NCI-H2107 treated with DMSO at 0.1 percent for 48 hours (cell line): ENCODE measurements at regions not wholly inside any gene's neighbourhood (a gene's known extent, or its start where the extent isn't known, plus 50 kb on each side); places are given as distances from the start of the nearest gene placed in this dataset.
"Not testable (repeated sequence)": the region's sequence is repeated elsewhere in the genome, so short reads cannot be mapped to it uniquely, and the experiment has no call there.

Experiments
- DNase-seq: peaks from one replicate; lab custom pipeline; 2025; ENCODE audit not compliant: unreplicated experiment; lab: John Stamatoyannopoulos, UW

DNA sequence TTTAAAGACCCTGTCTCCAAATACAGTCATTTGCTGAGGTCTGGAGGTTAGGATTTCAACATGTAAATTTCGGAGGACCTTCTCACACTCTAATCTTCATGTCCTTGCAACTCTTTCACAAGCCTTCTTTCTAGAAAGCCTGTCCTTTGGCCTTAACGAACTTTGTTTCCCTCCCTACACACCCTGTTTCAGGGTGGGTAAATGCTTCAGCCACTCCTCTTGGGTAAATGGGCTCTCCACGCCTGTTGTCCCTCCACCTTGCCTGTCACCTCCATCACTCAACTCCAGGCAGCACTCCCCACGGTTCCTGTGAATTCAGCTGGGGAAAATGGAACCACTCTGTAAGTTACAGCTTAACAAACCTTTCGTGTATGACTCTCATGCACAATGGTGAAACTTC is 84.0 kb upstream of the COG2 start:
- no peak for DNase-seq

DNA sequence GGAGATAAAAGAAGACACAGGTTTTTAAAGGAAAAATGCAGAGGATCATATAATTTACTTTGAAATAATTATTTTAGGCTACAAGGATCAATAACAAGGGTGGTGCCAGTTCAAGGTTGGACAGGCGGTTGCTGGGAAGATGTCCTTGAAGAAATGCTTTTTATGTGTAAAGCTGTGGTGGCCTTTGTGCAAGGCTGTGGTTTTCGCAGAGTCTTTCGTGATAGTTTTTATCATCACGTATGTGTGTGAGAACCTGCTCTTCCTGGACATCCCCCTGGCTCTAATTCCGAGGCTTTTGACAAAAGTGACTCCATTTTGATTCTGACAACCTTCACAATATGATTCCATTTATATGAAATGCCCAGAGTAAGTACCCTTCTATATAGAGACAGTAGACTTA is 85.8 kb upstream of the COG2 start:
- DNase-seq: no peak

DNA sequence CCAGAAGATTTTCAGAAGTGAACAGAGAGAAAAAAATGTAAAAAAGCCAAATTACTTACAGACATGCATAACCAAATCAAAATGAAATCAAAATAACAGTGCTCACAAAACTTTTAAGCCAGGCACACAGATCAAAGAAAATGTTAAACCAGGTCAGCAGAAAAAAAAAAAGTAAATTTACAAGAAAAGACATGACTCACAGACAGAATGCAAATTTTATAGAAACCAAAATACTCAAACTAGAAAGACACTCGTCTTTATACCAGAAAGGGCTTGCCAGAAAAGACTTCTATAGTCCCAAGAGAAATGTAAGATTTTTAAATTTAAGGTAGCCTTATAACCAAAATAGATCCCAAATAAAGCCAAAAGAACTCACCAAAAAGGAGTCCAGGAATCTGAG is 86.5 kb upstream of the COG2 start:
- DNase-seq: no peak

DNA sequence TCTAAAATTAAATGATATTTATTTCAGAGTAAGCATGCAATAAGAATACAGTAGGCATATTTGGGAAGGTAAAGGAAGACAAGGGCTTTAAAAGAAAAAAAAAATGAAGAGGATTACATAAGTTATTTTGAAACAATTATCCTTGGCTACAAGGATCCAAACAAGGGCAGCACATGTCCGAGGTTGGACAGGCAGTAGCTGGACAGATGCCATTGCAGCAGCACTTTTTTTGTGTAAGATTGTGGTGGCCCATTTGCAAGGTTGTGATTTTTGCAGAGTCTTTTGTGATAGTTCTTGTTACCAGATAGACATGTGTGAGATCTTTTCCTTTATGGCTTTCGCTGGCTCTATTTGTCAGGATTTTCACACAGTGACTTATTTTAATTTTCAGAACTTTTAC is 89.4 kb upstream of the COG2 start:
- no peak for DNase-seq

DNA sequence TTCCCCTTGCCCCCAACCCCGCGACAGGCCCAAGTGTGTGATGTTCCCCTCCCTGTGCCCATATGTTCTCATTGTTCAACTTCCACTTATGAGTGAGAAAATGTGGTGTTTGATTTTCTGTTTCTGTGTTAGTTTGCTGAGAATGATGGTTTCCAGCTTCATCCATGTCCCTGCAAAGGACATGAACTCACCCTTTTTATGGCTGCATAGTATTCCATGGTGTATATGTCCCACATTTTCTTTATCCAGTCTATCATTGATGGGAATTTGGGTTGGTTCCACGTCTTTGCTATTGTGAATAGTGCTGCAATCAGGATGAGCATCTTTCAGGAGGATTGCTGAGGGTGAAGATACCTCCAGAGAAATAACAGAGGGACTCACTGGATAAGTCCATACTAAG is 91.3 kb upstream of the COG2 start:
- not testable (repeated sequence) for DNase-seq

DNA sequence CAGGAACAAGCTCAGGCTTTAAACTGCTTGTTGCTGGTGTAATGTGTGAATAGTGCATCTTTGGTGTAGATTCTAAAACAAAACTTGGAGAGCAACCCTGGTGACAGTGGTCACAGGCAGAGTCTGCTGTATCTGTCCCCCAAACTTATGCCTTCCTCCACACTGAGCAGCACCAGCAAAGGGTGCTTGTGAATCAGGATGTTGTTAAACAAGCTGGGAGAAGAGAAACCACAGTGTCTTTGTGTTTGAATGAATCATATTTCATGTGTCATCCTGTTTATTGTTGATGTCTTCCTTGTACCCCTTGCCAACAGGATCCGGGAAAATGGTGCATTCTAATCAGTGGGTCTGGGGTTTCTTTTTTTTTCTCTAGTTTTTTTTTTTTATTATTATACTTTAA is 91.9 kb upstream of the COG2 start:
- DNase-seq: no peak

DNA sequence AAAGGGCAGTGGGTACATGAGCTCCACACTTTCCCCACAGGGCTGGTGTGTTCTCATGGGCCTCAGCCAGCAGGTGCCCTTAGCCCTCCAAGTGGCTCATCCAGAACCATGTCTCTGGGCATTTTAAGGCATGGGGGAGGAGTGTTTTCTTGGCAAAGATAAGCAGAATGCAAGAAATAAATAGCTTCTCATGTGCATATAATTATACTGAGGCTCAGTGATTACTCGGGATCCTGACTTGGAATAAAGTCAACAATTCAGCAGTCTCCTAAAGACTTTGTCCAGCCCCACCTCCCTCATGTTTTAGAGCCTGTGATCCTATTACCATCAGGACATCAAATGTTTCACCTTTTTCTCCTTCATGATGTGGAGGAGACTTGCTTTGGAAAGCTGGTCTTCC is 92.7 kb upstream of the COG2 start:
- peak; percentile 60 for DNase-seq

DNA sequence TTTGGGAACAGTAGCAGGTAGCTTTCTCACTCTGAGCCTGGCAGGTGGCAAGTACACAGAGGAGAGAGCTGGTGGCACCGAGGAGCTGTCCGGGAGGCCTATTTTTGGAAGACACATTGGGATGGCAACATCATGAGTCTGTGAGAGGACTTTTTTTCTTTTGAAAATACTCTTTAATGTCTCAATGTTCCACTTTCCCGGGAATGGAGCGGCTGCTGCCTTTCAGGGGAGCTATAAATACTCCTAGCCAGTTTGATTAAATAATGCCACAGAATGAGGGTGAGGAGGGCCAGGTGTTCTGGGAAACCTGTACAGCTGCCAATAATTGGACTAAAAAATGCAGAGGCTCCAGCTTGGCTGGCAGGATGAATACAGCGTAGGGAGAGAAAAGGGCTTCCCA is 93.3 kb upstream of the COG2 start:
- peak; percentile 95 for DNase-seq

DNA sequence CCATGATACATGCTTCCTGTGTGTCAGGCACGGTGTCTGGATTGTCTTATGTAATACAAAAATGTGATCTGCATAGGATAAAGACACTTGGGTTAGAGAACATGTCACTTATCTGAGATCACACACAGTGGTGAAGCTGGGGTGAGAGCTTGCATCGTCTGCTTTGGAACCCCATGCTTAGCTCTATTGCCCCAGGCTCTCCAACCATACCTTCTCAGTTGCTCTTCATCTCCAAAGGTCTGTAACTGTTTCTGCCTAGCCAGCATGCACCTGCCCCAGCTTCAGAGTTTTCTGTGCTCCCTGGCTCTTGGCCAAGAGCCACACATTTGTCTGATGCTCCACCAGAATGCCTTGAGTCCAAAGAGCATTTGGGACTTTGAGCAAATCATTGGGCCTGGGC is 93.9 kb upstream of the COG2 start:
- DNase-seq: peak; percentile 82

DNA sequence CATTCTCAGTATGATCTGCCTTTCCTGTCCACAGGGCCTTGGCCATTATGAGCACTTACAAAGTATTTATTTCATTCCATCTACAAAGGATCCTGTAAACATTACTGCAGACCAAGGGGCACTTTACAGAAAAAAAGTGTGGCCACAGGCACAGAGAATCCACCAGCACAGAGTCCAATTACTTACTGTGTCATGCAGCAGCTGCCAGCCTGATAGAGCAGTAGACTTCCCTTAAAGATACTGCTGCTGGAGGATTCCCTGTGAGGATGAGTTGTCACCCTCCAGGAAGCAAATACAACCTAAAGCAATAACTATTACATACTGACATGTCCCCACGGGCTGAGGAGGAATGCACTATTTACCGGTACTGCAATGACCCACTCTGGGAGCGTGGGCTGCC is 97.1 kb upstream of the COG2 start:
- DNase-seq: no peak

DNA sequence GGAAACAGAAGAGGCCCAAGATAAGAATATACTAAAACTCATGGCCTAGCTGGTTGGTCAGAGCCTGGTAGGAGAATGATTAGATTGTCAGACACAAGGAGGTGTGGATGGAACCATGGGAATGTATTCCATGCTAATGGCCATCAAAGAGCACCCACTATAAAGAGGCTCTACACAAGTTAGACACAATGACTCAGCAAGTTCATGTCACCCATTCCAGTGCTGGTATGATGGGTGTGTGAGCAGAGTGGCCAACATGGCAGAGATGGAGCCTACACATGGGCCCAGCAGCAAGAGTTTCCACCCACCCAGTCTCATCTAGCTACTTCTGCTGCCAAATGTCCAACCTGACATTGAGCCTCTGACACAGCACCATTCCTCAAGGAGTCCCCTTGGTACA is 97.5 kb upstream of the COG2 start:
- DNase-seq: no peak

DNA sequence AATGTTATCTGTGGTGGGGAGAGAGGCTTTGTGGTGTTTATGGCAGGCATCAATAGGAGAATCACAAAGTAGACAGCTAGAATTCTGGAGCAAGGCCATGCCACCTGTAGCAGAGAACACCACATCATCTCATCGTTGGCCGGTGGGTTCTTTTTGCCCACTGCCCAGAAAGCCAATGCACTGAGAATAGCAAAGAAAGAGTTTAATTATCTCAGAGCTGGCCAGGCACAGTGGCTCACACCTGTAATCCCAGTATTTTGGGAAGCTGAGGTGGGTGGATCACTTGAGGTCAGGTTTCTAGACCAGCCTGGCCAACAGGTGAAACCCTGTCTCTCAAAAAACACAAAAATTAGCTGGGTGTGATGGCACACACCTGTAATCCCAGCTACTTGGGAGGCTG is 99.2 kb upstream of the COG2 start:
- DNase-seq: no peak

DNA sequence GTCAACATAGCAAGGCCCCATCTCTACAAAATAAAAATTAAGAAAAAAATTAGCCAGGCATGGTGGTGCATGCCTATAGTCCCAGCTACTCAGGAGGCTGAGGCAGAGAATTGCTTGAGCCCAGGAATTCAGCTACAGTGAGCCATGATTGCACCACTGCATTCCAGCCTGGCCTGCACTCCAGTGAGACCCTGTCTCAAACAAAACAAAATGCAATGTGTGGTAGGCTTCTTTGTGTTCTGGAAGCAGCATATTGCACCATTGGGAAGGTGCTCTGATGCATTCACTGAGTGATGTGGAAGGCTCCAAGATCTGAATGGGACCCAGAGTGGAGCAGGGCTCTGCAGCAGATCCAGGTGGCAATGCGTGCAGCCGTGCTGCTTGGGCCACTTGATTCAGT is 99.6 kb upstream of the COG2 start:
- no peak for DNase-seq

DNA sequence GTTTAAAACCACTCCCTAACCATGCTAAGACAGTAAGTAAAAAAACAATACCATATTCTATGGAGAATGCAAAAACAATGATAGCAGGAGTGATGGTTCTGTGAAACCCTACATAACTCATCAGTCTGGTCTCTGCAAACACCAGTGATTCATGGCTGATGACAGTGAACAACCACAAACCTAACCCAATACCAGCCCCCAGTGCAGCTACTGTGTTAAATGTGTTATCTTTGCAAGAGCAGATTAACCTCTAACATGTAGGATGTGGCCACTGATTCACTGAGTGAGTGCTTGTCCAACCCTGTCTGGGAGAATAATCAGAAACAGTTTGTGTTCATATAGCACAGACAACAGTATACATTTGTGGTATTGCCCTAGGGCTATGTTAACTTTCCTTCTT is 100.2 kb upstream of the COG2 start:
- no peak for DNase-seq

DNA sequence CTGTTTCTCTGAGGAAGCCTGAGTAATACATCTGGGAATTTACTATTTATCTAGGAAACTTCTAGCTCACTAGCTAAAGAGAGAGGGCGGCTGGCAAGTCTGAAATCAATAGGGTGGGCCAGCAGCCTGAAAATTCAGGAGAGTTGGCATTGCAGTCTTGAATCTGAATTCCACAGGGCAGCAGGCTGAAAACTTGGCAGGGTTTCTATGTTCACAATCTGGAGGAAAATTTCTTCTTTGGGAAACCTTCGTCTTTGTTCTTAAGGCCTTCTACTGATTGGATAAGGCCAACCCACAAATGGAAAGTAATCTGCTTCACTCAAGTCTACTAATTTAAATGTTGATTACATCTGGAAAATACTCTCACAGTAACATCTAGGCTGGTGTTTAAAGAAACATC is 101.0 kb upstream of the COG2 start:
- no peak for DNase-seq

DNA sequence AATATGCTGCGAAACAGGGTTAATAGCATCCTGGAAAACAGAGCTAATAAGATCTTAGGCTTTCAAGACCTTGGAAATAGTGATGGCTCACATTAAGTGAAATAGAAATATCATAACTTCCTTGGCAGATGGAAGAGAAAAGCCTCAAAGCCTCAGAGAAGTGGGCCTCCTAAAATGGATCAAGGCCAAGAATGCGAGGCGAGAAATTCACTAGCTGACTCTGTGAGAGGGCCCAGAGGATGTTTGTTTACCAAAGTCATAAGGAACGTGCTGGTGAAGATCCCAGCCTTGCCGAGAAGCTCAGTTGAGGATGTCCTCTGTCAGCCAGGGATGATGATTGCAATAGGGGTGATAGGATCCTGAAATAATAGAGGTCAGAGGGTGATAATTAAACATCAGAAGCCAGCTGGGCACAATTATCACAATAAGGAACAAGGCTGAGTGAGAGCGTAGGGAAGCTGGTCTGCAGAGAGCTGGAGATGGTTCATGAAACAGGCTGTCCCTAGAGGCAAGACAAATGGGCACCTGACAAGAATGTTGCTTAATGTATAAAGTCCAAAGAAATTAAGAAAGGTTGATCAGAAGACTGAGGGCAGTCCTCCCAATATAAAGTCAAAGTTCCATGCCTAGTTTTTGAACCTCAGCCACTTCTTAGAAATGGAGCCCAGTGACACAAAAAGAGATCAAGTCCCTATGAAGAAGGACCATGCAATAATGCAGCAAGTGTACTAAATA is 101.7 kb upstream of the COG2 start:
- no peak for DNase-seq

DNA sequence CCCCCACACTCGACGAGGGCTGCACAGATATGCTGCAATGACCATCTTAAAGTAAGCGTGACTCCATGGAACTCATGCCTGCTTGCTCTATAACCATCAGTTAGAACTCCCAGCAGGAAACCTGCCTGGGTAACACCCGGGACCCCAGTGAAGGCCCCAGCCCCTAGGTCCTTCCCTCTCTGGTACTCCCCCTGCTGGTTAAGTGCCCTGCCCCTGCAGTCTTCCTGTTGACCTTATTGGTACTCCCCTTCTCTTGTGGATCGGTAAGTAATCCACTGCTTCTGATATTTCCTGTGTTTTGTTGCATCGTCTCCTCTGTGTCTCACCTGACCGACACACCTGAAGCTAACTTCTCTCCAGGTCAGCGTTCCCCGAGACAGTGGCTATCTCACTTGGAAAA is 104.8 kb upstream of the COG2 start:
- DNase-seq: no peak

DNA sequence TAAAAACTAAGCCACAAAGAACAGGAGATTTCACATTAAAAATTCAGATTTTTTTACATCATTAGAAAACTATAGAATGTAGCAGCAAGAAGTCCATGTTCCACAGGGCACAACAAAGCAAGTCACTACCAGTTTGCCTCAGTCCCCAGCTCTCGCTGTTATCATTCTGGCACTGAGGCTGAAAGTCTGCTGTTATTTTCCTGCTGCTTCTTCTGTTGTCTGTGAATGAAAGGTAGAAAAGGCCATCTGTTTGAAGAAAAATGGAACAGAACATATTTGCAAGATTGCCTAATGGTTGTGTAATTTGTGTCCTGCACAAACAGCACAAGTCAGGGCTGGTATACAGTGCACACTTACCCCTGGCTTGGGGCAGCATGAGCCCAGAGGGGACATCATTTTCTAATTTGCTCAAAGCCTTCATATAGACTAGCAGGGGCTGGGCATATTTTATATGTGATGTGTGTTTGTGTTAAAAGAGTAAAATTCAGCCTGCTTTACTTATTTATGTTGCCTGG is 105.6 kb upstream of the COG2 start:
- DNase-seq: no peak

DNA sequence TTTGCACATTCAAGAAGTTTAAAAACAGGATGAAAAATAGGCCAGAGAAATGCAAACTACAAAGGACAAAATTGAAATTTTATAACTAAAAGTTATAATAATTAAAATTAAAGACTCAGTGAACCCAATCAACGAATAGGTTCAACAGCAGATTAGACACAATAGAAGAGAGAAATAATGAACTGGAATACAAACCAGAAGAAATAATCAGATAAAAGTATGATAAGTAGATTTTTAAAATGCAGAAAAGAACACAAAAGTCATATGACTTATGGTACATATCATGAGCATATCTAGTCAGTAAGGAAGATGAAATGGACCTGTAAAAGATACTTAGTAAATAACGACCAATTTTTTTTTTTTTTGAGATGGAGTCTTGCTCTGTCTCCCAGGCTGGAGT is 108.1 kb upstream of the COG2 start:
- DNase-seq: no peak

DNA sequence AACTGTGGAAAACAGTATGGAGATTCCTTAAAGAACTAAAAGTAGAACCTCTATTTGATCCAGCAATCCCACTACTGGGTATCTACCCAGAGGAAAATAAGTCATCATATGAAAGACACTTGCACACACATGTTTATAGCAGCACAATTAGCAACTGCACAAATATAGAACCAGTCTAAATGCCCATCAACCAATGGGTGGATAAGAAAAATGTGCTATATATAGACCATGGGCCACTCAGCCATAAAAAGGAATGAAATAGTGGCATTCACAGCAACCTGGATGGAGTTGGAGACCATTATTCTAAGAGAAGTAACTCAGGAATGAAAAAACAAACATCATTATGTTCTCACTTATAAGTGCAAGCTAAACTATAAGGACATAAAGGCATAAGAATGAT is 105.0 kb upstream of the PGBD5 start:
- no peak for DNase-seq

DNA sequence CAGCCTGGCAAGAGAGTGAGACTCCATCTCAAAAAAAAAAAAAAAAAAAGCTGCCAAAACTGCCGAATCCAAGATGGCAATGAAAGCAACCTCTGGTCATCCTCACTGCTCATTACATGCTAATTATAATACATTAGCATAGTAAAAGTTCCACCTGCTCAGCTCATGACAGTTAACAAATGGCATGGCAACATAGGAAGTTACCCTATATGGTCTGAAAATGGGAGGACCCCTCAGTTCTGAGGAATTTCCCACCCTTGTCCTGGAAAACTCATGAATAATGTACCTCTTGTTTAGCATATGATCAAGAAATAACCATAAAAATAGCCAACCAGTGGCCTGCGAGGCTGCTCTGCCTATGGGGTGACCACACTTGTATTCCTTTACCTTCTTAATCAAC is 93.1 kb upstream of the PGBD5 start:
- DNase-seq: no peak

DNA sequence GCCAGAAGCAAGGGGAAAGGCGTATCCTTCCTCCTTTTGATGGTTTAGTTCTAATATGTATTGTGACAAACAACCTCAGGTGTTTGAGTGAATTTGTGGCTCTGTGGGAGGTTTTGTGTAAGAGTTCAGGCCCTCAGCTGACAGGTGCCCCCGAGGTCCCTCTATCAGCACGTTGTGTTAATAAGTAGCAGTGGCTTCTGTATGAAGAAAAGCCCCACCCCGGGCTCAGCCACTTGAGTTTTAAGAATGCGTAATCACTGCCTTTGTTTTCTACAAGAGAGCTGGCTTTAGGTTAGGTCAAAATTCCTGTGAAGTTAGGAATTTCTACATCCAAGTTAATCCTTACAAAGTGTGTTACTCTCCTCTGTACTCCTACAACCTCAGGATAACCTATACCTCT is 92.4 kb upstream of the PGBD5 start:
- DNase-seq: peak; percentile 47

DNA sequence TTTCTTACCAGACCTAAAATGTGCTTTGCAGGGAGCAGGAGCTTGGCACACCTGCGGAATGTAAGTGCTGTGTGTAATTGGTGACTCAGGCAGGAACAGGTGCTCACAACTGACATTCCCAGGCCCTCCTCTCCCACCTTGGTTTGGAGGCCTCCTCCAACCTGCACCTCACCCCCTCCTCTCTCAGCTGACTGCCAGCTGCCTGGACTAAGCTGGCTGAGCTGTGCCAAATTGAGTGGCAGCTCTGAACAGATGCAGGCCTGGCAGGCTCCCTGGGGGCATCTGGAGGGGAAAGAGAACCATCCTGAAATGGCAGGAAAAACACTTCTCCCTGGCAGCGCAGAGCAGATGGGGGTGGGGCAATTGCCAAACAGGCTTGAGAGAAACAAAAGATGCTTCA is 91.7 kb upstream of the PGBD5 start:
- peak; percentile 90 for DNase-seq
